Middle frontal gyrus (tissue), 1 donor: ENCODE measurements at regions not wholly inside any gene's neighbourhood (a gene's known extent, or its start where the extent isn't known, plus 50 kb on each side); places are given as distances from the start of the nearest gene placed in this dataset.

ENCODE experiments used
- DNase-seq: peaks from one replicate; pipeline ENCODE4 v3.0.0-alpha.2; 2015; ENCODE audit warnings: low spot score; ENCODE audit errors: extremely low spot score

- no peak for DNase-seq
Observed at GRCh38 chr5:135703016-135703550, 124.3 kb upstream of the CXCL14 start.

GRCh38 chr5:135702191-135702590 is 123.4 kb upstream of the CXCL14 start:
- no peak for DNase-seq

GRCh38 chr5:135700731-135701130 is 121.9 kb upstream of the CXCL14 start:
- no peak for DNase-seq

GRCh38 chr5:135697959-135698345 is 119.2 kb upstream of the CXCL14 start:
- no peak for DNase-seq

- no peak for DNase-seq
Observed at GRCh38 chr5:135697251-135697958, 118.6 kb upstream of the CXCL14 start.

- no peak for DNase-seq
Observed at GRCh38 chr5:135696317-135696716, 117.5 kb upstream of the CXCL14 start.

- DNase-seq: no peak
Observed at GRCh38 chr5:135695656-135696313, 117.0 kb upstream of the CXCL14 start.

GRCh38 chr5:135694906-135695305 is 116.1 kb upstream of the CXCL14 start:
- no peak for DNase-seq

- no peak for DNase-seq
Observed at GRCh38 chr5:135694012-135694411, 115.2 kb upstream of the CXCL14 start.

GRCh38 chr5:135693371-135693955 is 114.7 kb upstream of the CXCL14 start:
- no peak for DNase-seq

- DNase-seq: no peak
Observed at GRCh38 chr5:135691044-135691443, 112.3 kb upstream of the CXCL14 start.

GRCh38 chr5:135690466-135690865 is 111.7 kb upstream of the CXCL14 start:
- no peak for DNase-seq

GRCh38 chr5:135689506-135689905 is 110.7 kb upstream of the CXCL14 start:
- no peak for DNase-seq

GRCh38 chr5:135688385-135688784 is 109.6 kb upstream of the CXCL14 start:
- DNase-seq: no peak

GRCh38 chr5:135683189-135683588 is 104.4 kb upstream of the CXCL14 start:
- no peak for DNase-seq

- no peak for DNase-seq
Observed at GRCh38 chr5:135680713-135681112, 101.9 kb upstream of the CXCL14 start.

- DNase-seq: no peak
Observed at GRCh38 chr5:135678640-135679268, 100.0 kb upstream of the CXCL14 start.

GRCh38 chr5:135671966-135672365 is 93.2 kb upstream of the CXCL14 start:
- no peak for DNase-seq

GRCh38 chr5:135671052-135671705 is 92.4 kb upstream of the CXCL14 start:
- DNase-seq: no peak

GRCh38 chr5:135670588-135670987 is 91.8 kb upstream of the CXCL14 start:
- no peak for DNase-seq

- DNase-seq: no peak
Observed at GRCh38 chr5:135669416-135669815, 90.6 kb upstream of the CXCL14 start.
